Ramos (cell line): ENCODE measurements at regions not wholly inside any gene's neighbourhood (a gene's known extent, or its start where the extent isn't known, plus 50 kb on each side); places are given as distances from the start of the nearest gene placed in this dataset.

ENCODE experiments used
- in situ Hi-C: fragments of 300-500 bp; cut with MboI; formaldehyde crosslinking; loops from one replicate; pipeline ENCODE4 v1.14.3; 2022; ENCODE audit warnings: low sequenced_read_pairs; ENCODE audit not compliant: unreplicated experiment

DNA sequence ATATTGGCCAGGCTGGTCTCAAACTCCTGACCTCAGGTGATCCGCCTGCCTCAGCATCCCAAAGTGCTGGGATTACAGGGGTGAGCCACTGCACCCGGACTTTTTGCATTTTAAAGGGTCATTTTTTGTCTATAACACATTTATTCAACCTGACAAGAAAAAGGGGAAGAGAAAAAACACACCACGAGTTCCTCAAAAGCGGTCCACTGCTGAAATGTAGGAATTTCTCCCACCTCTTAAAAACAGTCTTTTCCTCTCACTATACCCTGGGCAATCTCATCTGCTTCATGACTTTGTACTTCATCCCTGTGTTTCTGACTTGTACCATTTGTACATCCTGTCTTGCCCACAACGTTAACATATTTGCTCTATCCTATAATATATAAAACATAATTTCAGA, 413.3 kb upstream of the PTBP2 start:
- in situ Hi-C loops, result no loop called here

DNA sequence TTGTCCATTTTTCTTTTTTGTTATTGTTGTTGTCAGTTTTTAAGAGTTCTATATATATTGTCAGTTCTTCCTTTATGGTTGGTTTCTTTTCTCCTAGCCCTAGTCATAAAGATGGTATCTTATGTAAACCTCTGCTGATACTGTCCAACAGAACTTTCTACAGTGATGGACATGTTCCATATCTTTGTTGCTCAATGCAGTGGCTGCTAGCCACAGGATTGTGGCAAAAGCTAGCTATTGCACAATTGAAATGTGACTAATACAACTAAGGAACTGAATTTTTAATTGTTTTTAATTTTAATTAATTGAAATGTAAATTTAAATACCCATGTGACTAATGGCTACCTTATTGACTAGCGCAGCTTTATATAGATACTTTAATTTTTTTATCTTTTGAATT, 411.8 kb upstream of the PTBP2 start:
- in situ Hi-C loops, result no loop called here

- in situ Hi-C loops, result no loop called here
Observed at GRCh38 chr1:96313216-96313615, 408.4 kb upstream of the PTBP2 start.

- in situ Hi-C loops, result no loop called here
Observed at GRCh38 chr1:96329121-96329520, 392.5 kb upstream of the PTBP2 start.

DNA sequence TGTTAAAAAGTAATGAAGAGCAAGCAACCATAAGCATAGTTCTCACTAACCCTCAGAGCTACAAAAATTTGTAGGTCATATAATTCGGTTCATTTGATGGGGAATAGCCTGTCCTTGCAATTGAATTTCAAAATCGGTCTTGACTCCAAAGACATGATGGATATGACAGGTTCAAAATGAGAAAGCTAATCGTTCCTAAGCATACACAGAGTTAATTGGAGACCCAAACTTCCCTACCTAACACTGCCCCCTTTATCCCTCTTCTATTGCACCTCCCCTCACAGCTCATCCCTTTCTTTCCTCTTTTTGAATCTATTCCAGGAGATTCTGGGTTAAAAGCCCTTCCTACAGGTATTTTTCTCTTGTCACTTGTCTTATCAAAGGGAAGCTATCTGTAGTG, 390.0 kb upstream of the PTBP2 start:
- in situ Hi-C loops, result no loop called here

DNA sequence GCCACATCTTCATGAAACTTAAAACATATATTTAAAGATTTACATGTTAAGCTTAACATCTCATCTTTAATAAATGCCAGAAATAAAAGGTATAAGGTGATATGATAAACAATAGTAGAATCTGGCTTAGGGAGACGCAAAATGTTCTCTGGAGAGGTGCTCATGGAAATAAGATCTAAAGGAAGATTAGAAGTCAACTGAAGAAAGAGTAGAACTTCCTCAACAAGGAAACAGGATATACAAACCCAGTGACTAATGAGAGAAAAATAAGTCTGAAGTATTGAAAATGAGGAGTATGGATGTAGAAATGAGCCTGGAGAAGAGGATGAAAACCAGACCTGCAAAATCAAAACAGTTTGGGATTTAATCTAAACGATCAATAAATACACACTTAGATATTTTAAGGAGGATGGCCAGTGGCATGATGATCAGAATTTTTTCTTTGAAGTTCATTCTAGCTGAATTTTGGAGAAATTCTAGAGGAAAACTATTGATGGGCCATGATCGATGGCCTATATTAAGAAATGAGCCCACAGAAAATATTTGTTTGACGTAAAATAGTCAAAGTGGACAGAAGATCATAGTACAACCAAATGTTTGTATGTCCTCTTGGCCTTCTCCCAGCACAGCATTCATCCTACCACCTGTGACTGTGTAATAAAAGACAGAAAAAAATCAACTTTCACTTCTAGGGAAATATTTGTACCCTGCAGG, 387.9 kb upstream of the PTBP2 start:
- in situ Hi-C loops, result no loop called here

DNA sequence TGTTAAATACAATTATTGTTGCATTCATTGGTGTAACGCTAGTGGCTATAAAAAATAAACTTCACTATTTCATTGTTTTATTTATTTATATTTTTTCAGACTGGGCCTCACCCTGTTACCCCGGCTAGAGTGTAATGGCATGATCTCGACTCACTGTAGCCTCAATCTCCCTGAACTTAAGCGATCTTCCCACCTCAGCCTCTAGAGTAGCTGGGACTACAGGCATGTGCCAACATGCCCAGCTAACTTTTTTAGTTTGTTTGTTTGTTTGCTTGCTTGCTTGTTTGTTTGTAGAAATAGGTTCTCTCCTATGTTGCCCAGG, 387.4 kb upstream of the PTBP2 start:
- in situ Hi-C loops, result no loop called here

DNA sequence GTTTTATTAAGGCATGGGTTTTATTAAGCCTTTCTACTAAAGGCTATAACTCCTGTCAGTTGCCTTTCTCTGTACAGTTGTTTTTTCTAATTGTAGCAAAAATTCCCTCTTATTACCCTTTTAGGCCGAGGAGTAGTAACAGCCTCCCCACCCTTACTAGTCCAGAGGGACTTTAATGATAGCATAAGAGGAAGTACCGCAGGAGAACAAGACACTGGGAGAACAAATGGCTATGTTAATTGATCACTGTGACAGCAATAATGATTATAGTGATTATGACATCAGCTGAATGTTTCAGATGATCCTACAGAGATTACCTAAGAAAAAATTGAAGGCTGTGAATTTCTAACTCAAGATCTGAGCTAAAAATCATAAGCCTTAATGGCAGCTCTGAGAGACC, 383.0 kb upstream of the PTBP2 start:
- in situ Hi-C loops, result no loop called here

DNA sequence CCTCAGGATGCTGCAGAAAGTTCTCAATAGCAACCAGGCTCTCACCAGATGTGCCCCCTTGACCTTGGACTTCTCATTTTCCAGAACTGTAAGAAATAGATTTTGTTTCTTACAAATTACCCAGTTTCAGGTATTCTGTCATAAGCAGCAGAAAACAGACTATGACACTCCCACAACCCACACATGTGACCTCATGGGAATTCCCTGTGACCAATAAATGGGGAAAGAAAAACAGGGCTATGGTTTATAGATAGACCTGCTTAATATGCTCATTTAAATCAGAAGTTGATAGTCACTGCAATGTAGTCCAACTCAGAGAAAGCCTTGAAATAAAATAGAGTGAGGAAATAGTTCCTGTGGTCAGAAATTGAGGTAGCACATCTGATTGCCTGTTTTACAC, 380.9 kb upstream of the PTBP2 start:
- in situ Hi-C loops, result no loop called here

DNA sequence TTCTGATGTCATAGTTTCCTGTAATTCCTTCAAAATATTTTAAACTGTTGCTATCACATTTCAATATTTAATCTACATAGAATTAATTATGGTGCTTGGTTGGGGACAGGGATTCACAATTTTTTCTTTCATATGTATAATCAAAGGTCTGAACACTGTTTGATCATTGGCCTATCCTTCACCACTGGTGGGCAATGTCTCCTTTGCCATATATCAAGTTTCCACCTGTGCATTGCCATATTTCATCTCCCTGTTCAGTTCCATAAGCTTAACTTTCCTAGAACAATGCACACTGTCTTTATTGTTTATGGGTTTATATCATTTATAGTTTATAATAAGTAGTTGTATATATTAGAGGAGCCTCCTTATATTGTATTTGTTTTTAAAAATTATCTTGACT, 374.9 kb upstream of the PTBP2 start:
- in situ Hi-C loops, result no loop called here

GRCh38 chr1:96349896-96350295, 371.7 kb upstream of the PTBP2 start:
- in situ Hi-C loops, result no loop called here

- in situ Hi-C loops, result no loop called here
Observed at GRCh38 chr1:96352733-96353132, 368.9 kb upstream of the PTBP2 start.

GRCh38 chr1:96355521-96355920, 366.1 kb upstream of the PTBP2 start:
- in situ Hi-C loops, result no loop called here

DNA sequence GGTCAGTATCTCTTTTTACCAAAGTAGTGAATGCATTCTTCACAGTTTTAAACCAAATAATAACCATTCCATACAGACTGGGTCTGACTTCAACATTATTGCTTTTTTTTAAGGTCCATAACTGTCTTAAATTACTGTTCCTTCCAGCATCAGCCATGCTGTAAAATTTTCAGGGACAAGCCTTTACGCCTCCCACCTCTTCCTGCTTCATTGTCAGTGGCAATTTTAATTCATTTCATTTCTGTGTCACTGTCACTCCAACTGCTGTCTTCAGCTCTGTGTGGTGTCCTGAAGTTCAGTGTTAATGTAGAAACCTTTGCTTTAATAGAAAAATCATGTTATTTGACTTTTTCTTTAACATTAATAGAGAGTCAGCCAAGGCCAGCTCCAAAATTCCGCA, 365.6 kb upstream of the PTBP2 start:
- in situ Hi-C loops, result no loop called here

DNA sequence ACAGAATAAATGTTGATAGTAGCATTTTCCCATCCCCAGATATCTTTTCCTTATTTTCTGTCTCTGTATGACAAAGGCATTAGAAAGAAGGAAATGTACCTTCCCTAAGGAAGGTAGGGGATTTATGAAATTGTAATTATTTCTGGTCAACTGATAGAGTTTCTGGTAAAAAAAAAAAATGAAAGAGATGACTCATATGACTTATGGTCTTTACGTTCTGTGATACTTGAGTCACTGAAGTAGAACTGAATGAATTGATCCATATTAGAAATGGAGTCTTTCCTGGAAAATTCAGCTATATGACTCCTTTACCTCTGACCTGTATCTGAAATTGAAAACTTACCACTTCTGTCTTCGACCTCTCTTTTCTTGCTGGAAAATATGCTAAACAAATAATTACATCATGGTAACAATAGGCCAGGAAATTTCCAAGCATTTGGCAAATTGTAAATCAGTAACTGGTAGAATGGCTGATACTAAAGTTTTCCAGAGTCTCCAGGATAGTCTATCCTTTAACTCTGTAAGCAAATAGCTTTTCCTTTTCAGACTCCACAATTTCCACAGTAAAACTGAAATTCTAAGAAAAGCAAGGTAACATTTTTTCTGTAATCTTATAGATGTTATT, 364.3 kb upstream of the PTBP2 start:
- in situ Hi-C loops, result no loop called here

DNA sequence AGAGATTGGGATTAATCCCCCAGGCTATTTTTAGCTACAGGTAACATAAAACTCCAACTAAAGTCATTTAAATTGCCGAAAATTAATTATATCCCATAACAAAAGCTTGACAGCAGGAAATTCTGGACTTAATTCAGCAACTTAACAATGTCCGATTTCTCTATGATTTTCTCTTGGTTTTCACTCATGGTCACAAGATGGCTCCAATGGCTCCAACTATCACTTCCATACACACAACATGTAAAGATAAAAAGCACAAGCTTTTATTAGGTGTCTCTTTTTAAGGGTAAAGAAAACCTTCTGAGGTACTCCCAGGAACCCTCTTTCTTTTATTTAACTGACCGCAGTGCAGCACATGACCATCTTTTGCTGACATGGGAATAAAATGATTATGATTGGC, 363.5 kb upstream of the PTBP2 start:
- in situ Hi-C loops, result no loop called here

GRCh38 chr1:96360036-96360795, 361.4 kb upstream of the PTBP2 start:
- in situ Hi-C loops, result no loop called here

GRCh38 chr1:96361271-96361856, 360.2 kb upstream of the PTBP2 start:
- in situ Hi-C loops, result no loop called here

GRCh38 chr1:96361961-96362360, 359.6 kb upstream of the PTBP2 start:
- in situ Hi-C loops, result no loop called here

GRCh38 chr1:96362623-96363022, 359.0 kb upstream of the PTBP2 start:
- in situ Hi-C loops, result no loop called here

DNA sequence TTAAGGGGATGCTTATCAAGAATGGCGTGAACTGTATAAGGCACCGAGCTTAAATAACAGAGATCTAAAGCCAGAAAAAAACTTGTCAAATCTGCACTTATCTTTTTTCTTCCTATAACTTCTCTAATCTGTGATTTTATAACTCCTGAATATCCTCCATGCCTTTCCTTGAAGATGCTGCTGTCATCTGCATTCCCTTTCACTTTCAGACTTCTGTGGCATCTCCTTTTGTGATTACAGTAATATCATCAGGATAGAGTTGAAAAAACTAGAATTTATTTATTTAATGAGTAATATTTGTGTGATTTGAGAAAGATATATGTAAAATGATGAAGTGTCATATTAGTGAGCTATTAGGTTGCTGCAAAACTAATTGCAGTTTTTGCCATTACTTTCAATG, 357.8 kb upstream of the PTBP2 start:
- in situ Hi-C loops, result no loop called here
